Common myeloid progenitor, CD34-positive (primary cell): ENCODE measurements at regions not wholly inside any gene's neighbourhood (a gene's known extent, or its start where the extent isn't known, plus 50 kb on each side); places are given as distances from the start of the nearest gene placed in this dataset.

Experiments
- CTCF ChIA-PET: fragments of 350-600 bp; sonication (Branson Sonifier 250); formaldehyde crosslinking; loops from one replicate; lab custom pipeline; 2021; ENCODE audit warnings: antibody characterized with exemption; lab: Charles Lee
- POLR2A ChIA-PET: fragments of 350-600 bp; sonication (Branson Sonifier 250); formaldehyde crosslinking; loops from one replicate; lab custom pipeline; 2021; ENCODE audit warnings: antibody characterized with exemption; lab: Charles Lee
- DNase-seq, 3 donors: peaks; one replicate each; pipeline versions ENCODE4 v3.0.0 to v3.0.0-alpha.2; 2013
- H3K27ac ChIP-seq, 2 experiments: 1 replicate in 1 of 2; 2 replicates in 1 of 2; pipeline ENCODE4 v1.7.0; 2013; ENCODE audit warnings: inconsistent platforms in 2 of 2, low read length in 2 of 2, mild to moderate bottlenecking in 2 of 2, low read depth in 1 of 2, moderate library complexity in 1 of 2; ENCODE audit not compliant: severe bottlenecking in 2 of 2, insufficient read depth in 1 of 2, poor library complexity in 1 of 2
- H3K27me3 ChIP-seq, 5 experiments: replicated peaks in 2 of 5; 1 replicate in 3 of 5; 2 replicates in 2 of 5; pipeline versions ENCODE4 v1.6.1 to v1.7.0; 2013; ENCODE audit warnings: low read length in 4 of 5, mild to moderate bottlenecking in 2 of 5, moderate library complexity in 2 of 5, inconsistent platforms in 1 of 5; ENCODE audit not compliant: insufficient read depth in 5 of 5, control insufficient read depth in 4 of 5
- H3K36me3 ChIP-seq, 4 experiments: 1 replicate in 2 of 4; 2 replicates in 2 of 4; pipeline versions ENCODE4 v1.6.1 to v1.7.0; 2013; ENCODE audit warnings: low read length in 3 of 4, control low read depth in 1 of 4, mild to moderate bottlenecking in 1 of 4; ENCODE audit not compliant: control insufficient read depth in 4 of 4, insufficient read depth in 4 of 4
- H3K4me1 ChIP-seq, 4 experiments: 1 replicate in 3 of 4; 2 replicates in 1 of 4; pipeline versions ENCODE4 v1.6.1 to v1.7.1; 2013; ENCODE audit warnings: low read length in 3 of 4, mild to moderate bottlenecking in 3 of 4, control low read depth in 1 of 4, inconsistent platforms in 1 of 4, moderate library complexity in 1 of 4; ENCODE audit not compliant: control insufficient read depth in 4 of 4, insufficient read depth in 4 of 4; ENCODE audit errors: control extremely low read depth in 1 of 4
- H3K4me3 ChIP-seq, 7 experiments: 1 replicate in 4 of 7; 2 replicates in 3 of 7; pipeline versions ENCODE4 v1.5.1 to v1.7.0; 2013; ENCODE audit warnings: mild to moderate bottlenecking in 7 of 7, low read length in 6 of 7, moderate library complexity in 6 of 7, inconsistent platforms in 2 of 7, low read depth in 2 of 7, control low read depth in 1 of 7; ENCODE audit not compliant: insufficient read depth in 4 of 7, control insufficient read depth in 1 of 7; ENCODE audit errors: extremely low read depth in 1 of 7
- H3K9me3 ChIP-seq, 5 experiments: 1 replicate in 4 of 5; 2 replicates in 1 of 5; pipeline versions ENCODE4 v1.6.1 to v1.7.1; 2013; ENCODE audit warnings: low read length in 4 of 5, mild to moderate bottlenecking in 2 of 5, inconsistent platforms in 1 of 5, low read depth in 1 of 5, moderate library complexity in 1 of 5; ENCODE audit not compliant: control insufficient read depth in 4 of 5, insufficient read depth in 2 of 5; ENCODE audit errors: control extremely low read depth in 1 of 5
- WGBS: methylation state at CpG from one replicate; pipeline ENCODE4 v1.1.5; 2013; ENCODE audit not compliant: insufficient coverage; 5-methylcytosine and 5-hydroxymethylcytosine counted together

GRCh38 chr15:98134905-98135304 is 174.4 kb downstream of the ARRDC4 start:
- Histone ChIP-seq H3K4me1 (no peaks in the 10 kb centered on the region), H3K36me3 (no peaks in the 10 kb centered on the region), H3K27ac (no peak overlapping the region), H3K9me3 (peaks cover 0 to under 1% (median 0%) of the 10 kb centered on the region in 5 experiments), H3K4me3 (no peak overlapping the region), H3K27me3 (no peaks in the 10 kb centered on the region)
- POLR2A ChIA-PET = no interaction called here
- WGBS = 97% methylated on average over 7 of the region's 7 CpGs
- no peak for DNase-seq
- CTCF ChIA-PET = no interaction called here

DNA sequence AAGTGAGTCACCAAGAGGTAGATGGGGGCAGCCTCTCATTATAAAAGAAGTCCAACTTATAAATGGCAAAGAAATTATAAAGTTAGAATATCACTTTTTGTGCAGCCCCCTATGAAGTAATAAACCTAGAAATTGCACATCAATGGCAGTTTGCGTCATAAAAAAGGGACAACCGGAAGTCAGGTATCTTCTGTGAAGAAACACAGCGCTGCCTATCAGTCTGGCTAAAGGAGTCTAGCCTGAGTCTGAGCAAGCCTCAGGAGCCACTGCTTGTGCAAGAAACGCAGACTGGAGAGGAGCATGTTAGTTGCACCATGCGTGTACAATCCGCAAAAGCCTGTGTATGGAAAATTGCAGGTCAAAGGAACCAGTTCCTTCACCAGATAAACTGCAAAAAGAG is 178.4 kb downstream of the ARRDC4 start:
- POLR2A ChIA-PET = no interaction called here
- H3K4me1 ChIP-seq = peaks cover 0 to 6% (median 1%) of the 10 kb centered on the region in 4 experiments
- no peaks in the 10 kb centered on the region for H3K27me3 ChIP-seq
- H3K36me3 ChIP-seq = no peaks in the 10 kb centered on the region
- 84% methylated on average over 6 of the region's 6 CpGs for WGBS
- no peaks in the 10 kb centered on the region for H3K9me3 ChIP-seq
- CTCF ChIA-PET = interaction anchor here (1.1 kb wide), 1 partner anchor 9 kb away, joined by 3 read pairs; no protein-coding TSS in a partner anchor
- H3K27ac ChIP-seq = no peak overlapping the region
- H3K4me3 ChIP-seq = no peak overlapping the region
- no peak for DNase-seq

DNA sequence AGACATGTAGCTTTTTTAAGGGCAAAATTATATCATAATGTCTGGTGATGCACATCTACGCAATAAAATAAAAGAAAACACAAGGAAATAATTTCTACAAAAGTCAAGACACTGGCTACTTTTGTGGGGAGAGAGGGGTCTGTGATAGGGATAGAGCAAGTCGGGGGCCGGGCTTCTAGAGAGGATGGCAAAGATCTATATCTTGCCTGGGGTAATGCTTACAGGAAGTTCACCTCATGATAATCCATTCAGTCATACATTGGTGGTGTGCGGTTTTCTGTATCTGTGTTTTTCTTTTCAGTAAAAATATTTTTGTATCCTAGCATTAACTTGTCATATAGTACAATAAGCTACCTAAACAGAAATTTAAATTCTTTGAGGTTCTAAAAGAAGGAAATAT is 178.8 kb downstream of the ARRDC4 start:
- no peaks in the 10 kb centered on the region for H3K9me3 ChIP-seq
- POLR2A ChIA-PET = no interaction called here
- no peak overlapping the region for H3K4me3 ChIP-seq
- H3K4me1 ChIP-seq = peaks cover 0 to 6% (median 1%) of the 10 kb centered on the region in 4 experiments
- peak; percentile 22 to 48 (median 31) for DNase-seq
- no peaks in the 10 kb centered on the region for H3K27me3 ChIP-seq
- no peak overlapping the region for H3K27ac ChIP-seq
- no peaks in the 10 kb centered on the region for H3K36me3 ChIP-seq
- WGBS = no CpG with 5 or more reads among the region's 4 CpGs
- CTCF ChIA-PET = no interaction called here

DNA sequence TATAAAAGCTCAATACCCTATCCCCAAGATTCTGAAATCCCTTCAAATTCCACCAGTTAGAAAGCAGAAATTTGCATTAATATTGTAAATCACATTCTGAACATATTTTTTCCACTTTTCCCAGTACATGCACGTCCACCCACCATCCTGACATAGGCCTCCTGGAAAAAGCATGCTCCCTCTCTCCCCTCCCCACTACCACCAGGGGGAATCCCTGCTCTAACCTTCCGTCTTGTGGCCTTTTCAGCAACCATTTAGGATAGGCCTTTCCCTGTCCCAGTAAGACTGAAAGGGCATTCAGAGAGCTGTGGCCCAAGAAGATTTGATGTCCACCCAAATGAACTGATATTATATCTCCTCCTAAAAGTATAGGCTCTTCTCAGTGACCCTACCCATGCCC is 182.1 kb downstream of the ARRDC4 start:
- Histone ChIP-seq H3K9me3 (no peaks in the 10 kb centered on the region), H3K36me3 (no peaks in the 10 kb centered on the region), H3K4me1 (peaks cover 0 to 21% (median 11%) of the 10 kb centered on the region in 4 experiments), H3K27me3 (no peaks in the 10 kb centered on the region), H3K4me3 (no peak overlapping the region), H3K27ac (no peak overlapping the region)
- ChIA-PET CTCF (interaction anchor here (1.1 to 2.9 kb wide), 5 partner anchors 14 to 36 kb away, joined by 3 to 11 read pairs (median 9); no protein-coding TSS in a partner anchor), POLR2A (no interaction called here)
- no peak for DNase-seq
- 96% methylated on average over 2 of the region's 2 CpGs for WGBS

GRCh38 chr15:98143116-98143515 is 182.6 kb downstream of the ARRDC4 start:
- 100% methylated on average over 3 of the region's 4 CpGs for WGBS
- ChIA-PET POLR2A (no interaction called here), CTCF (interaction anchor here (1.1 to 2.9 kb wide), 4 partner anchors 14 to 35 kb away, joined by 3 to 11 read pairs (median 9); no protein-coding TSS in a partner anchor)
- H3K4me1 ChIP-seq = peaks cover 0 to 26% (median 13%) of the 10 kb centered on the region in 4 experiments
- H3K4me3 ChIP-seq = no peak overlapping the region
- H3K27ac ChIP-seq = no peak overlapping the region
- no peaks in the 10 kb centered on the region for H3K36me3 ChIP-seq
- no peaks in the 10 kb centered on the region for H3K9me3 ChIP-seq
- no peaks in the 10 kb centered on the region for H3K27me3 ChIP-seq
- DNase-seq = no peak

DNA sequence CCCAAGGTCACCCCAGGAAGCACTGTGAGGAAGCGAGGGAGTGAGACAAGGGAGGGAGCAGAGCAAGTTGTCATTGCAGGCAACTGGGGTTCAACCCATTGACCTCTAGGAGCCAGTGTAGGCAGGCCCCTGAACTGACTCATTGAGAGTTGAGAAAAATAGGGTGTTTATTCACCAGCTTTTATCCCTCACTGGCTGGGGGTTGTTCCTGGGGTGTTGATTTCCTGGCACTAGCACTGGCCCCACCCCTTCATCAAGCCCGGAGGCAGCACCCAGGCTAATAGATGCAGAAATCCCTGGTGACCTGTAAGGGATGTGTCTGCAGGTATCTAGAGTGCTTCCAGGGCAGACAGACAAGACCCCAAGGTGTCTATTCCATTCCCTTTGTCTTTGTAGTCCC is 183.9 kb downstream of the ARRDC4 start:
- Histone ChIP-seq H3K4me1 (peaks cover 4 to 33% (median 14%) of the 10 kb centered on the region in 4 experiments), H3K27me3 (no peaks in the 10 kb centered on the region), H3K27ac (no peak overlapping the region), H3K9me3 (no peaks in the 10 kb centered on the region), H3K4me3 (no peak overlapping the region), H3K36me3 (no peaks in the 10 kb centered on the region)
- WGBS = 86% methylated on average over 1 of the region's 2 CpGs
- POLR2A ChIA-PET = no interaction called here
- CTCF ChIA-PET = interaction anchor here (0.9 to 2.9 kb wide), 4 partner anchors 20 to 34 kb away, joined by 3 to 11 read pairs (median 9); no protein-coding TSS in a partner anchor
- DNase-seq = no peak

GRCh38 chr15:98146031-98146820 is 185.7 kb downstream of the ARRDC4 start:
- Histone ChIP-seq H3K36me3 (no peaks in the 10 kb centered on the region), H3K4me3 (no peak overlapping the region), H3K27ac (no peak overlapping the region), H3K4me1 (peaks cover 14 to 48% (median 29%) of the 10 kb centered on the region in 4 experiments), H3K27me3 (no peaks in the 10 kb centered on the region), H3K9me3 (no peaks in the 10 kb centered on the region)
- ChIA-PET POLR2A (no interaction called here), CTCF (interaction anchor here (2.3 kb wide), 1 partner anchor 24 kb away, joined by 8 read pairs; no protein-coding TSS in a partner anchor)
- no peak for DNase-seq
- 97% methylated on average over 14 of the region's 17 CpGs for WGBS
